Brain pericyte (primary cell): ENCODE measurements at regions not wholly inside any gene's neighbourhood (a gene's known extent, or its start where the extent isn't known, plus 50 kb on each side); places are given as distances from the start of the nearest gene placed in this dataset.
"Not testable (repeated sequence)": the region's sequence is repeated elsewhere in the genome, so short reads cannot be mapped to it uniquely, and the experiment has no call there.

Source experiments
- DNase-seq: peaks from one replicate; pipeline ENCODE4 v3.0.0-alpha.2; 2012; ENCODE audit warnings: low read depth, low spot score

- DNase-seq: no peak
These were observed 753.8 kb upstream of the B3GALT2 start for GRCh38 chr1:193940176-193940575.

GRCh38 chr1:193939585-193939984, 753.2 kb upstream of the B3GALT2 start:
- no peak for DNase-seq

GRCh38 chr1:193937308-193937707, 750.9 kb upstream of the B3GALT2 start:
- DNase-seq: no peak

- DNase-seq: no peak
These were observed 746.6 kb upstream of the B3GALT2 start for GRCh38 chr1:193932979-193933378.

GRCh38 chr1:193931356-193931755, 744.9 kb upstream of the B3GALT2 start:
- DNase-seq: no peak

GRCh38 chr1:193929374-193930033, 743.1 kb upstream of the B3GALT2 start:
- no peak for DNase-seq

GRCh38 chr1:193927550-193927949, 741.1 kb upstream of the B3GALT2 start:
- DNase-seq: no peak

- no peak for DNase-seq
These were observed 740.5 kb upstream of the B3GALT2 start for GRCh38 chr1:193926956-193927355.

- no peak for DNase-seq
These were observed 733.4 kb upstream of the B3GALT2 start for GRCh38 chr1:193919827-193920226.

- DNase-seq: no peak
These were observed 730.0 kb upstream of the B3GALT2 start for GRCh38 chr1:193916452-193916851.

GRCh38 chr1:193914871-193915270, 728.5 kb upstream of the B3GALT2 start:
- DNase-seq: no peak

- DNase-seq: no peak
These were observed 723.1 kb upstream of the B3GALT2 start for GRCh38 chr1:193909406-193910082.

- no peak for DNase-seq
These were observed 719.1 kb upstream of the B3GALT2 start for GRCh38 chr1:193905288-193906085.

GRCh38 chr1:193891788-193892187, 705.4 kb upstream of the B3GALT2 start:
- DNase-seq: no peak

- DNase-seq: no peak
These were observed 704.5 kb upstream of the B3GALT2 start for GRCh38 chr1:193890935-193891334.

- no peak for DNase-seq
These were observed 698.6 kb upstream of the B3GALT2 start for GRCh38 chr1:193884848-193885558.

GRCh38 chr1:193877920-193878319, 691.5 kb upstream of the B3GALT2 start:
- not testable (repeated sequence) for DNase-seq

GRCh38 chr1:193868425-193868824, 682.0 kb upstream of the B3GALT2 start:
- DNase-seq: no peak

- DNase-seq: no peak
These were observed 669.8 kb upstream of the B3GALT2 start for GRCh38 chr1:193856261-193856660.

- DNase-seq: no peak
These were observed 664.3 kb upstream of the B3GALT2 start for GRCh38 chr1:193850745-193851144.

GRCh38 chr1:193846876-193847604, 660.6 kb upstream of the B3GALT2 start:
- DNase-seq: no peak
